ENCODE measurements at regions not wholly inside any gene's neighbourhood (a gene's known extent, or its start where the extent isn't known, plus 50 kb on each side); places are given as distances from the start of the nearest gene placed in this dataset.

DNA sequence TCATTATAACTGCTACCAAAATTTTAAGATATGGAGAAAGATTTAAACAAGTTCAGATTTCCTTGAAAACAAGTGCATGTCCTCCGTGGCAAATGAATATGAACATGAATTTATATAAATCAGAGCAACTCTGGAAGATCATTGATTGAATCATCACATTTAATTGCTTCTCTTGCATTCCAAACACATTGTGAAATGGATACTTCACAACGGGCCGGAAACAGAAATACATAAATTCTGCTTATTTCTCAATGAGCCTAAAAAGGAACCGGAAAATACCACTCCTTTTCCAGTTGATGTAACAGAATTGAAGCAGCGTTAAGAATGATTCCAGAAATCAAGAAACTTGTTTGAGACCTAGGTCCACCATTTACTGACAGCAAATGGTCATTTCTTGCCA, 134.6 kb upstream of the BTN3A2 start:
- no peak overlapping the region for H3K4me3 ChIP-seq (ENCODE audit: low read depth, low read length)
- no peak for DNase-seq (ENCODE audit: low read depth)
- TF ChIP-seq, protein P1, sequence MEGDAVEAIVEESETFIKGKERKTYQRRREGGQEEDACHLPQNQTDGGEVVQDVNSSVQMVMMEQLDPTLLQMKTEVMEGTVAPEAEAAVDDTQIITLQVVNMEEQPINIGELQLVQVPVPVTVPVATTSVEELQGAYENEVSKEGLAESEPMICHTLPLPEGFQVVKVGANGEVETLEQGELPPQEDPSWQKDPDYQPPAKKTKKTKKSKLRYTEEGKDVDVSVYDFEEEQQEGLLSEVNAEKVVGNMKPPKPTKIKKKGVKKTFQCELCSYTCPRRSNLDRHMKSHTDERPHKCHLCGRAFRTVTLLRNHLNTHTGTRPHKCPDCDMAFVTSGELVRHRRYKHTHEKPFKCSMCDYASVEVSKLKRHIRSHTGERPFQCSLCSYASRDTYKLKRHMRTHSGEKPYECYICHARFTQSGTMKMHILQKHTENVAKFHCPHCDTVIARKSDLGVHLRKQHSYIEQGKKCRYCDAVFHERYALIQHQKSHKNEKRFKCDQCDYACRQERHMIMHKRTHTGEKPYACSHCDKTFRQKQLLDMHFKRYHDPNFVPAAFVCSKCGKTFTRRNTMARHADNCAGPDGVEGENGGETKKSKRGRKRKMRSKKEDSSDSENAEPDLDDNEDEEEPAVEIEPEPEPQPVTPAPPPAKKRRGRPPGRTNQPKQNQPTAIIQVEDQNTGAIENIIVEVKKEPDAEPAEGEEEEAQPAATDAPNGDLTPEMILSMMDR (IDR thresholded peaks at IDR 0.05; ENCODE audit: insufficient read depth, low read depth, low read length, missing control alignments) = no peak

DNA sequence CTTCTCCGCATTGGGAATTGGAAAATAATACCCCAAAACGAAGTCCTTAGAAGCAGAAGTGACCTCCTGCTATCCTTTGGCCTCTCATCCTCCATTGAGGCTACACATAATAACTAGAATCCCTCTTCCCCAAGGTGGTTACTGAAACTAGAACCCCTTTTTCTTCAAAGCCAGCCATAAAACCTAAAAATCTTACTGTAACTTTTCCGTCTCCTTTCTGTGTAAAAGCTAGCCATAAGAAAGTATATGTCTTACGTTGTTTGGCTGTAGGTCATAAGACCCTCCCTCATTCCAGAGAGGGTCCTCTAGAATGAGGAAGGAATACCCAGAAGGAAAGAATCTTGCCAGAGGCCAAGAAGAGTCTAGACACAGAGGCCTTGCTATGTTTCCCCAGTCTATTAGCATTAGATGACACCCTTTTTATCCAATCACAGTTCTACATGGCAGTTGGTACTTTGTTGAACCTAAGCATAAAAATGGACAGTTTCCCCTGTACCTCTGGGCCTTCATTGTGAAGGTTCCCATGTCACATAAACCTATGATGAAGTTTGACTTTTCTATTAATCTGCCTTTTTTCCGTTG, 133.9 kb upstream of the BTN3A2 start:
- H3K4me3 ChIP-seq (ENCODE audit: low read depth, low read length) = no peak overlapping the region
- TF ChIP-seq, protein P1 (IDR thresholded peaks at IDR 0.05; ENCODE audit: insufficient read depth, low read depth, low read length, missing control alignments) = no peak
- DNase-seq (ENCODE audit: low read depth) = no peak

DNA sequence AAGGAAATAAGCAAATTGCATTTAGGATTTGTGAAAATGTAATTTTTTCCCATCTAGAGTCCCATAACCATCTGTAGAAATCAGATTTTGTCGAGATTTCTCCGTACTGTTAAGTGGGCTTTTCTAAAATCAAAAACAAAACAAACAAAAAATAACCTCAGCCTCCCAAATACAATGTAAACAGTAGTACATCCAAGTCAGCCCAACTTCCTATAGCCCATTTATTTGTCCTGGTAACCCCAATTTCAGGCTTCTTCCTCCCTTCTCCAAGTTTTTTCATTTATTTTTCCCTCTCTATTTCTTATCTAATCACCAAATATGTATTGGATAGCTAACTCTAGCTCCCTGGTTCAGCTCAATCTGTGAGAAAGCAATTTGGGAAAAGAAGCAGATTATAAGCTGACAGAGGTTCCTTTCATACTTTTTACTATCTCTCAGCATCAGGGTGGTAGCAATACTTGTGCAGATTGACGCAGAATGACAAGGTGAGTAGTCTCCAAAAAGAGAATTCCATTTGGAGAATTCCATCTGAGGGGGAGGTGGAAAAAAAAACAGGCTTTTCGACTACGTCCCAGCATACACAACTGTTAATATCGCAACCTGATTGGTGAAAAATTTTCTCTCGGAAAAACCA, 132.6 kb upstream of the BTN3A2 start:
- peak overlapping the region; percentile 66 for H3K4me3 ChIP-seq (ENCODE audit: low read depth, low read length)
- TF ChIP-seq, protein P1 (IDR thresholded peaks at IDR 0.05; ENCODE audit: insufficient read depth, low read depth, low read length, missing control alignments) = no peak
- DNase-seq (ENCODE audit: low read depth) = no peak

DNA sequence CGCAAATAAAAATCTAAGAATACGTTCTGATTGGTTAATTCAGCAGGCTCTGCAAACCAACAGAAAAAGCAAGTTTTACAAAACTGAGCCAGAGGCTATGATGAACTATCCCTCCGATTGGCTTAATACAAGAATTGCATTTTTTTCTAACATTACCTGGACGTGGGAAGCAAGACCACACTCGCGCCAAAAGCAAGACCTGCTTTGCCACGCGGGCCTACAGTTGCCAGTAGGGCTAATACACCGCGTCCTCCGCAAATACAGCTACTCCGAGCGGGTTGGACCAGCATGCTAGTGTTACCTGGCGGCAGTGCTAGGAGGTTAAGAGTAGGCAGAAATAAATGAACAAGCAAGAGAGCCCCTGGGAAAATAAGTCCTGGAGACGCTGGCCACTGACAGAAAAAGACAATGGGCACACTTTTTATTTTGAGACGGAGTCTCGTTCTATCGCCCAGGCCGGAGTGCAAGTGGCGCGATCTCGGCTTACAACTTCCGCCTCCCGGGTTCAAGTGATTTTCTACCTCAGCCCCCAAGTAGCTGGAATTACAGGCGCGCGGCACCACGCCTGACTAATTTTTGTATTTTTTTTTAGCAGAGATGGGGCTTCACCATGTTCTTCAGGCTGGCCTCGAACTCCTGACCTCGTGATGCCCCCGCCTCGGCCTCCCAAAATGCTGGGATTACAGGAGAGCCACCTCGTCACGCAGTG, 131.9 kb upstream of the BTN3A2 start:
- peak overlapping the region; percentile 66 for H3K4me3 ChIP-seq (ENCODE audit: low read depth, low read length)
- TF ChIP-seq, protein P1 (IDR thresholded peaks at IDR 0.05; ENCODE audit: insufficient read depth, low read depth, low read length, missing control alignments) = no peak
- DNase-seq (ENCODE audit: low read depth) = peak; percentile 78

DNA sequence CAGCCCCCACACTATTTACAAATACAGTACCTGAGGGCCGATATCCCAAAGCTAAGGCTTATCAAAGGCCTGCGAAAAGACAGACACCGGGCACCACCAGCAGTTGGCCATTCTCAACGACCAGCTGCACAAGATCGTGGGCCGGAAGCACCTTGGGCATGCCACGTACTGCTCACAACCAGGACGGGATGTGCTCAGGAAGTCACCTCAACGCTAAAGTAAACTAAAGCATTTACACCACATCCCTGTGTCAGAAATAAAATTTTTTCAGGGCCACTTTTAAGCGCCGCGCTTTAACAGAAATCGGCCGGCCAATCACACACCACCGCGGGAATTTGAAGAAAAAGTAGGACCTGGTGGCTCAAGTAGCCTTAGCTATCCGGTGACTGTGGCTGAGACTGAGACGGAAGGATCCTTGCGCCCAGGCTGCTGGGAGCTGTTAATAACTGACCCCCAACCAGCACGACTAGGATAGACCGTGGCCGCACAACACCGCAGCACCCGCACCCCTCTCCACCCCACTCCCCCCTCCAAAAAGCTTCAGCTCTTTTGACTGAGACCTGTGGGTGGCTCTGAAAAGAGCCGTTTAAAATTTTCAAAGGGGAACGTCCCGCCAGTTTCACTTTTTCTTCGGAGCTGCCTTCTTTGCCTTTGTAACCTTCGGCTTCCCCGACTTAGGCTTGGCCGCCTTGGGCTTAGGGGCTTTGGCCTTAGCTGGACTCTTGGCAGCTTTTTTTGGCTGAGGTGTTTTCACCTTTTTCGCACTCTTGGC, 131.2 kb upstream of the BTN3A2 start:
- TF ChIP-seq, protein P1 (IDR thresholded peaks at IDR 0.05; ENCODE audit: insufficient read depth, low read depth, low read length, missing control alignments) = no peak
- H3K4me3 ChIP-seq (ENCODE audit: low read depth, low read length) = peak overlapping the region; percentile 66
- DNase-seq (ENCODE audit: low read depth) = peak; percentile 94

DNA sequence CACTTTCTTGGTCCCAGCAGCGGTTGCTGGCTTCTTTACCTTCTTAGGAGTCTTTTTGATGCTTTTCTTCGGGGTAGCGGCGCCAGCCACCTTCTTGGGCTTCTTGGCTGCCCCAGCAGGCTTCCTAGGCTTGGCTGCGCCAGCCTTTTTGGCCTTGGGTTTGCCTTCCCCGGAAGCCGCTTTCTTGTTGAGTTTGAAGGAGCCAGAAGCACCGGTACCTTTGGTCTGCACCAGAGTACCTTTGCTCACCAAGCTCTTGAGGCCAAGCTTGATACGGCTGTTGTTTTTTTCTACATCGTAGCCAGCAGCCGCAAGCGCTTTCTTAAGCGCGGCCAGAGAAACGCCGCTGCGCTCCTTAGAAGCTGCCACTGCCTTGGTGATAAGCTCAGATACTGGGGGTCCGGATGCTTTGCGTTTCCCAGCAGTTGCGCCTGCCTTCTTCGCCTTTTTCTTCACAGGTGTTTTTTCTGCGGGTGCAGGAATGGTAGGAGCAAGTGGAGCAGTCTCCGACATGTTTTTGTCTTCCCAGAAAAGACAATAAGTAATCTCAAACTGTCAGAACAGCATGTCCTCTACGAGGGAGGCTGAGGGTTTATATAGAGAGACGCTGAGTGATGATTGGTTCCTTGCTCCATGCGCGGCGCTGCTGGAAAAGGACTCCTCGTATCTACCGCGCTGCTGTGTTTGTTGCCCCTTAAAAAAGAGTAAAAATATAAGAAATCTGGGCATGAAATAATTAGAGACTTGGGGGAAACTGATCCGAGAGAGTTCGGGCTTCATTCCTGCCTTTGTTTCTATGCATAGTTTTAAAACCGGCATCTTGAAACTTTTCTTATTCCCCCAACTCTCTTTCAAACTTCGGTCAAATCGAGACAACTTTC, 130.3 kb upstream of the BTN3A2 start:
- peak overlapping the region; percentile 66 for H3K4me3 ChIP-seq (ENCODE audit: low read depth, low read length)
- TF ChIP-seq, protein P1 (IDR thresholded peaks at IDR 0.05; ENCODE audit: insufficient read depth, low read depth, low read length, missing control alignments) = no peak
- DNase-seq (ENCODE audit: low read depth) = peak; percentile 96

Data from GM12865 (cell line).